Natural killer cell (primary cell): ENCODE measurements at regions not wholly inside any gene's neighbourhood (a gene's known extent, or its start where the extent isn't known, plus 50 kb on each side); places are given as distances from the start of the nearest gene placed in this dataset.

ENCODE experiments used
- ATAC-seq, 3 donors: fragments of 150-1000 bp in 2 of 3; fragments of 200-7000 bp in 1 of 3; cut with Tn5 transposase; 1 replicate in 1 of 3; 2 replicates in 2 of 3; pipeline ENCODE4 v1.10.0; 2021; ENCODE audit warnings: mild to moderate bottlenecking in 2 of 3, moderate library complexity in 2 of 3
- DNase-seq, 2 donors: peaks; one replicate each; pipeline versions ENCODE4 v3.0.0 to v3.0.0-alpha.2; 2013 to 2021; ENCODE audit warnings: mixed read lengths in 1 of 2
- H3K27ac ChIP-seq: one replicate; pipeline ENCODE4 v1.5.1; 2013; ENCODE audit warnings: mild to moderate bottlenecking, low read length
- H3K27me3 ChIP-seq: one replicate; pipeline ENCODE4 v1.6.1; 2013; ENCODE audit warnings: low read length; ENCODE audit not compliant: control insufficient read depth, insufficient read depth
- H3K36me3 ChIP-seq: one replicate; pipeline ENCODE4 v1.6.1; 2013; ENCODE audit warnings: low read length; ENCODE audit not compliant: control insufficient read depth, insufficient read depth
- H3K4me1 ChIP-seq: one replicate; pipeline ENCODE4 v1.6.1; 2013; ENCODE audit warnings: low read length; ENCODE audit not compliant: control insufficient read depth, insufficient read depth
- H3K4me3 ChIP-seq: one replicate; pipeline ENCODE4 v1.5.1; 2013; ENCODE audit warnings: low read length
- H3K9me3 ChIP-seq: one replicate; pipeline ENCODE4 v1.6.1; 2013; ENCODE audit warnings: low read length; ENCODE audit not compliant: control insufficient read depth, insufficient read depth
- H3K27ac Mint-ChIP-seq, 2 donors: one replicate each; pipeline ENCODE4 v1.8.0; 2022; ENCODE audit warnings: mild to moderate bottlenecking in 2 of 2, mixed read lengths in 2 of 2, moderate library complexity in 1 of 2
- H3K27me3 Mint-ChIP-seq, 2 donors: one replicate each; pipeline ENCODE4 v1.8.0; 2022; ENCODE audit warnings: low read depth in 2 of 2, mixed read lengths in 2 of 2
- H3K36me3 Mint-ChIP-seq: one replicate; pipeline ENCODE4 v1.8.0; 2022; ENCODE audit warnings: mixed read lengths
- H3K4me1 Mint-ChIP-seq, 2 donors: one replicate each; pipeline ENCODE4 v1.8.0; 2022; ENCODE audit warnings: mixed read lengths in 2 of 2
- H3K4me3 Mint-ChIP-seq: one replicate; pipeline ENCODE4 v1.8.0; 2022; ENCODE audit warnings: mild to moderate bottlenecking, moderate library complexity, mixed read lengths
- H3K9me3 Mint-ChIP-seq, 2 donors: one replicate each; pipeline ENCODE4 v1.8.0; 2022; ENCODE audit warnings: mixed read lengths in 2 of 2
- WGBS: methylation state at CpG from one replicate; pipeline ENCODE4 v1.1.7; 2013; ENCODE audit warnings: missing lambda C conversion rate; ENCODE audit not compliant: insufficient coverage; 5-methylcytosine and 5-hydroxymethylcytosine counted together
- intact Hi-C: fragments of 100-400 bp; cut with micrococcal nuclease; formaldehyde crosslinking; loops from one replicate; pipeline ENCODE4 v1.14.2; 2022
- TF ChIP-seq, protein P1 (sequence below): fragments of 200-600 bp; IDR thresholded peaks from one replicate; pipeline ENCODE4 v1.8.0; 2022; ENCODE audit warnings: antibody characterized with exemption

DNA sequence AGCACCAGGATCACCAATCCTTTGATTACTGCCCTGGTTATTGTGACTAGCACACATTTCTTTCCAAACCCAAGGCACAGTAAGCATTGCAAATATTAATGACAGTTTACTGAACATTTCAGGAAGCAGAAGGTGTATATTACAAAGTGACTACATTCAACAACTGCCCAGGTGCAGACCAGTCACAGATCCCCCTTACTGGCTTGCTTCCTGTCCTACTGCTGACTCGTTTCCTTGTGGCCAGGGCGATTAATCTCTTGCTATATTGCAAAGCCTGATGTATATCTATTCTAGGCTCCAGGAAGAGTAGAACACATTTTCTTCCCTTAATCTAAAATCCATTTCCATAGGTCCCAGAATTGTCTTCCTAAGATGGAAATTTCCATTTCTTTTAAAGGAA lies 77.2 kb upstream of the EPHA7 start:
- no peak overlapping the region for H3K4me3 ChIP-seq
- H3K9me3 Mint-ChIP-seq, result peaks cover 11 to 17% of the 10 kb centered on the region in 2 donors
- no peaks in the 10 kb centered on the region for H3K36me3 ChIP-seq
- no peak for DNase-seq
- no peaks in the 10 kb centered on the region for H3K4me1 ChIP-seq
- no peak for ATAC-seq
- H3K27me3 Mint-ChIP-seq, result no peaks in the 10 kb centered on the region
- 19% methylated on average over 2 of the region's 2 CpGs for WGBS
- H3K36me3 Mint-ChIP-seq, result no peaks in the 10 kb centered on the region
- H3K4me3 Mint-ChIP-seq, result no peak overlapping the region
- H3K27ac ChIP-seq, result no peak overlapping the region
- H3K4me1 Mint-ChIP-seq, result no peaks in the 10 kb centered on the region
- H3K9me3 ChIP-seq, result no peaks in the 10 kb centered on the region
- TF ChIP-seq, protein P1, sequence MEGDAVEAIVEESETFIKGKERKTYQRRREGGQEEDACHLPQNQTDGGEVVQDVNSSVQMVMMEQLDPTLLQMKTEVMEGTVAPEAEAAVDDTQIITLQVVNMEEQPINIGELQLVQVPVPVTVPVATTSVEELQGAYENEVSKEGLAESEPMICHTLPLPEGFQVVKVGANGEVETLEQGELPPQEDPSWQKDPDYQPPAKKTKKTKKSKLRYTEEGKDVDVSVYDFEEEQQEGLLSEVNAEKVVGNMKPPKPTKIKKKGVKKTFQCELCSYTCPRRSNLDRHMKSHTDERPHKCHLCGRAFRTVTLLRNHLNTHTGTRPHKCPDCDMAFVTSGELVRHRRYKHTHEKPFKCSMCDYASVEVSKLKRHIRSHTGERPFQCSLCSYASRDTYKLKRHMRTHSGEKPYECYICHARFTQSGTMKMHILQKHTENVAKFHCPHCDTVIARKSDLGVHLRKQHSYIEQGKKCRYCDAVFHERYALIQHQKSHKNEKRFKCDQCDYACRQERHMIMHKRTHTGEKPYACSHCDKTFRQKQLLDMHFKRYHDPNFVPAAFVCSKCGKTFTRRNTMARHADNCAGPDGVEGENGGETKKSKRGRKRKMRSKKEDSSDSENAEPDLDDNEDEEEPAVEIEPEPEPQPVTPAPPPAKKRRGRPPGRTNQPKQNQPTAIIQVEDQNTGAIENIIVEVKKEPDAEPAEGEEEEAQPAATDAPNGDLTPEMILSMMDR, result no peak
- intact Hi-C loops, result no loop called here
- no peaks in the 10 kb centered on the region for H3K27me3 ChIP-seq
- no peak overlapping the region for H3K27ac Mint-ChIP-seq

- H3K36me3 Mint-ChIP-seq, result no peaks in the 10 kb centered on the region
- WGBS, result 76% methylated on average over 2 of the region's 3 CpGs
- H3K4me1 Mint-ChIP-seq, result no peaks in the 10 kb centered on the region
- H3K27ac ChIP-seq, result no peak overlapping the region
- H3K9me3 Mint-ChIP-seq, result peaks cover 11 to 18% of the 10 kb centered on the region in 2 donors
- H3K36me3 ChIP-seq, result no peaks in the 10 kb centered on the region
- peaks cover 3% of the 10 kb centered on the region for H3K9me3 ChIP-seq
- no peaks in the 10 kb centered on the region for H3K4me1 ChIP-seq
- no peak overlapping the region for H3K4me3 Mint-ChIP-seq
- intact Hi-C loops, result no loop called here
- no peak for DNase-seq
- H3K4me3 ChIP-seq, result no peak overlapping the region
- TF ChIP-seq, protein P1, result no peak
- H3K27me3 ChIP-seq, result no peaks in the 10 kb centered on the region
- H3K27me3 Mint-ChIP-seq, result no peaks in the 10 kb centered on the region
- H3K27ac Mint-ChIP-seq, result no peak overlapping the region
- no peak for ATAC-seq
Observed at GRCh38 chr6:93494057-93494456, 74.7 kb upstream of the EPHA7 start.

DNA sequence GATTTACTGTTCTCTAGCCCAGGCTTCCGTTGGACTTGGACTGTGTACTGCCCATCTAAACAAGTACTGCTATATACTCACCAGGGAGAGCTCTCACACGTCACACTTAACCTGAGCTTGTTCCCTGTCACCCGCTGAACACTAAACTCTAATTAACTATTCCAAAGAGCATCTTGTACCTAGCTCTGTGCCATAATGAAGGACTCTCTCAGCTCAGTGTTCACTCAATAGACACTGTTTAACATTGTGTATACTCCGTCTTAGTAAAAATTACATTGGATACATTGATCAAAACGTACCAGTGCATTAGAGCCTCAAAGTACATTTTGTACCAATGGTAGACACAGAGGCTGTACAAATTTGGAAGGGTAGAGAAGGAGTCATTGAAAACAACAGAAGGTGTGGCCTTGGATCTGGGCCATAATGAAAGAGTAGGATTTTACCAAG lies 55.4 kb upstream of the EPHA7 start:
- H3K9me3 ChIP-seq, result no peaks in the 10 kb centered on the region
- no peaks in the 10 kb centered on the region for H3K27me3 ChIP-seq
- ATAC-seq (no peak), DNase-seq (no peak)
- TF ChIP-seq, protein P1, result no peak
- WGBS, result 86% methylated on average over 5 of the region's 5 CpGs
- peaks cover 16 to 20% of the 10 kb centered on the region in 2 donors for H3K9me3 Mint-ChIP-seq
- H3K4me1 Mint-ChIP-seq, result no peaks in the 10 kb centered on the region
- H3K36me3 Mint-ChIP-seq, result no peaks in the 10 kb centered on the region
- no peak overlapping the region for H3K27ac ChIP-seq
- H3K4me3 Mint-ChIP-seq, result no peak overlapping the region
- no peaks in the 10 kb centered on the region for H3K4me1 ChIP-seq
- no peaks in the 10 kb centered on the region for H3K36me3 ChIP-seq
- H3K27me3 Mint-ChIP-seq, result no peaks in the 10 kb centered on the region
- H3K27ac Mint-ChIP-seq, result no peak overlapping the region
- H3K4me3 ChIP-seq, result no peak overlapping the region
- intact Hi-C loops, result no loop called here

- H3K4me3 Mint-ChIP-seq, result no peak overlapping the region
- H3K9me3 Mint-ChIP-seq, result peaks cover 14 to 18% of the 10 kb centered on the region in 2 donors
- H3K9me3 ChIP-seq, result no peaks in the 10 kb centered on the region
- ATAC-seq (no peak), DNase-seq (no peak)
- H3K4me1 Mint-ChIP-seq, result no peaks in the 10 kb centered on the region
- H3K36me3 ChIP-seq, result no peaks in the 10 kb centered on the region
- intact Hi-C loops, result no loop called here
- TF ChIP-seq, protein P1, result no peak
- no peak overlapping the region for H3K27ac ChIP-seq
- no peak overlapping the region for H3K4me3 ChIP-seq
- no peaks in the 10 kb centered on the region for H3K27me3 ChIP-seq
- no CpG with 5 or more reads among the region's 2 CpGs for WGBS
- no peaks in the 10 kb centered on the region for H3K4me1 ChIP-seq
- no peaks in the 10 kb centered on the region for H3K27me3 Mint-ChIP-seq
- no peak overlapping the region for H3K27ac Mint-ChIP-seq
- H3K36me3 Mint-ChIP-seq, result no peaks in the 10 kb centered on the region
Observed at GRCh38 chr6:93471281-93471680, 51.9 kb upstream of the EPHA7 start.
